PC-9 (cell line): ENCODE measurements at regions not wholly inside any gene's neighbourhood (a gene's known extent, or its start where the extent isn't known, plus 50 kb on each side); places are given as distances from the start of the nearest gene placed in this dataset.

Source experiments
- EZH2 ChIP-seq: fragments of 200-600 bp; sonication (generic); IDR thresholded peaks from 2 replicates; pipeline ENCODE4 v1.8.0; 2017; ENCODE audit warnings: antibody characterized with exemption, low read depth
- TF ChIP-seq, protein P1 (sequence below): fragments of 200-600 bp; sonication (generic); conservative IDR thresholded peaks from 2 replicates; pipeline ENCODE4 v1.6.1; 2017; ENCODE audit warnings: mixed run types, antibody characterized with exemption, mild to moderate bottlenecking, moderate library complexity

DNA sequence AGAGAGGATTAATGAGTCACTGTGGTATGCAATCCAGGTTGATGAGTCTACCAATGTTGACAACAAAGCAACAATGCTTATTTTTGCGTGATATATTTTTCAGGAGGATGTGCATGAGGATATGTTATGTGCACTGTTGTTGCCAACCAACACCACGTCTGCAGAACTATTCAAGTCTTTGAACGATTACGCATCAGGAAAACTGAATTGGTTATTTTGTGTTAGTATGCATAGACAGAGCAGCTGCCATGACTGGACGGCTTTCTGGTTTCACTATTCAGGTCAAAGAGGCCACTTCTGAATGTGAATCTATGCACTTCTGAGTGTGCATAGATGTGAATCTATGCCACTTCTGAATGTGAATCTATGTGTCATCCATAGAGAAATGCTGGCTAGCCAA lies 134.0 kb upstream of the GRIK2 start:
- TF ChIP-seq, protein P1, sequence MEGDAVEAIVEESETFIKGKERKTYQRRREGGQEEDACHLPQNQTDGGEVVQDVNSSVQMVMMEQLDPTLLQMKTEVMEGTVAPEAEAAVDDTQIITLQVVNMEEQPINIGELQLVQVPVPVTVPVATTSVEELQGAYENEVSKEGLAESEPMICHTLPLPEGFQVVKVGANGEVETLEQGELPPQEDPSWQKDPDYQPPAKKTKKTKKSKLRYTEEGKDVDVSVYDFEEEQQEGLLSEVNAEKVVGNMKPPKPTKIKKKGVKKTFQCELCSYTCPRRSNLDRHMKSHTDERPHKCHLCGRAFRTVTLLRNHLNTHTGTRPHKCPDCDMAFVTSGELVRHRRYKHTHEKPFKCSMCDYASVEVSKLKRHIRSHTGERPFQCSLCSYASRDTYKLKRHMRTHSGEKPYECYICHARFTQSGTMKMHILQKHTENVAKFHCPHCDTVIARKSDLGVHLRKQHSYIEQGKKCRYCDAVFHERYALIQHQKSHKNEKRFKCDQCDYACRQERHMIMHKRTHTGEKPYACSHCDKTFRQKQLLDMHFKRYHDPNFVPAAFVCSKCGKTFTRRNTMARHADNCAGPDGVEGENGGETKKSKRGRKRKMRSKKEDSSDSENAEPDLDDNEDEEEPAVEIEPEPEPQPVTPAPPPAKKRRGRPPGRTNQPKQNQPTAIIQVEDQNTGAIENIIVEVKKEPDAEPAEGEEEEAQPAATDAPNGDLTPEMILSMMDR = no peak
- TF ChIP-seq EZH2 = no peak
